H1 (cell line): ENCODE measurements at regions not wholly inside any gene's neighbourhood (a gene's known extent, or its start where the extent isn't known, plus 50 kb on each side); places are given as distances from the start of the nearest gene placed in this dataset.

Experiments
- CTCF ChIA-PET: fragments of 300-600 bp; sonication (Branson Sonifier 250); formaldehyde crosslinking; loops from one replicate; lab custom pipeline; 2021; ENCODE audit not compliant: partially characterized antibody; lab: Charles Lee
- POLR2A ChIA-PET: fragments of 300-600 bp; sonication (Branson Sonifier 250); formaldehyde crosslinking; loops from one replicate; lab custom pipeline; 2021; ENCODE audit warnings: inconsistent platforms; ENCODE audit not compliant: partially characterized antibody; lab: Charles Lee
- DNase-seq, 2 experiments: peaks; one replicate each; pipeline versions ENCODE4 v3.0.0 to v3.0.0-alpha.2; 2010 to 2022; ENCODE audit warnings: low spot score in 2 of 2, low read depth in 1 of 2, mixed read lengths in 1 of 2
- FAIRE-seq: peaks from 2 replicates; lab custom pipeline; 2011; peaks lifted over from hg19 to GRCh38; lab: Jason Lieb, UNC
- H2AFZ ChIP-seq: 2 replicates; pipeline ENCODE4 v1.8.1; 2012; ENCODE audit warnings: low read length, inconsistent platforms
- H2AK5ac ChIP-seq: 2 replicates; pipeline ENCODE4 v1.6.1; 2013; ENCODE audit warnings: low read depth, low read length
- H2BK120ac ChIP-seq: replicated peaks from 2 replicates; pipeline ENCODE3; 2013; ENCODE audit warnings: low read depth, low read length, inconsistent platforms
- H2BK12ac ChIP-seq: 2 replicates; pipeline ENCODE4 v1.6.1; 2013; ENCODE audit warnings: low read depth, low read length
- H2BK15ac ChIP-seq: 2 replicates; pipeline ENCODE4 v1.6.1; 2013; ENCODE audit warnings: low read length
- H2BK20ac ChIP-seq: 2 replicates; pipeline ENCODE4 v1.6.1; 2013; ENCODE audit warnings: low read length
- H2BK5ac ChIP-seq: 2 replicates; pipeline ENCODE4 v1.6.1; 2013; ENCODE audit warnings: low read depth, low read length
- H3K14ac ChIP-seq: 2 replicates; pipeline ENCODE4 v1.6.1; 2013; ENCODE audit warnings: inconsistent platforms; ENCODE audit not compliant: insufficient read length
- H3K18ac ChIP-seq: 2 replicates; pipeline ENCODE4 v1.6.1; 2013; ENCODE audit warnings: low read length; ENCODE audit errors: extremely low read depth
- H3K23ac ChIP-seq: 2 replicates; pipeline ENCODE4 v1.6.1; 2013; ENCODE audit warnings: inconsistent platforms; ENCODE audit not compliant: insufficient read length
- H3K23me2 ChIP-seq: 2 replicates; pipeline ENCODE4 v1.6.1; 2013; ENCODE audit warnings: low read depth, low read length
- H3K27ac ChIP-seq: 2 replicates; pipeline ENCODE4 v1.6.1; 2011; ENCODE audit warnings: low read depth, low read length, inconsistent platforms
- H3K27me3 ChIP-seq, 4 experiments: replicated peaks in 1 of 4; 1 replicate in 1 of 4; 2 replicates in 3 of 4; pipeline versions ENCODE4 v1.6.1 to v1.8.1; 2011 to 2013; ENCODE audit warnings: low read length in 3 of 4, mild to moderate bottlenecking in 3 of 4, inconsistent platforms in 2 of 4, mixed read lengths in 2 of 4, moderate library complexity in 1 of 4; ENCODE audit not compliant: control insufficient read depth in 3 of 4, insufficient read depth in 3 of 4; ENCODE audit errors: extremely low read depth in 1 of 4
- H3K36me3 ChIP-seq, 4 experiments: 2 replicates each; pipeline versions ENCODE4 v1.6.1 to v1.8.1; 2011 to 2013; ENCODE audit warnings: mild to moderate bottlenecking in 4 of 4, low read length in 3 of 4, moderate library complexity in 2 of 4, control low read depth in 1 of 4, inconsistent platforms in 1 of 4; ENCODE audit not compliant: insufficient read depth in 4 of 4, control insufficient read depth in 2 of 4
- H3K4ac ChIP-seq: replicated peaks from 2 replicates; pipeline ENCODE3; 2013; ENCODE audit warnings: low read length, low read depth, mixed read lengths, inconsistent platforms; ENCODE audit not compliant: insufficient read length
- H3K4me1 ChIP-seq, 4 experiments: replicated peaks in 1 of 4; 1 replicate in 1 of 4; 2 replicates in 3 of 4; pipeline versions ENCODE4 v1.6.1 to v1.8.1; 2011 to 2013; ENCODE audit warnings: low read length in 3 of 4, inconsistent platforms in 2 of 4, mixed read lengths in 1 of 4; ENCODE audit not compliant: insufficient read depth in 4 of 4, control insufficient read depth in 3 of 4
- H3K4me2 ChIP-seq, 2 experiments: 2 replicates each; pipeline versions ENCODE4 v1.6.1 to v1.8.1; 2011 to 2013; ENCODE audit warnings: low read depth in 2 of 2, low read length in 2 of 2, control low read depth in 1 of 2, inconsistent platforms in 1 of 2, mild to moderate bottlenecking in 1 of 2; ENCODE audit not compliant: insufficient read depth in 1 of 2
- H3K4me3 ChIP-seq, 4 experiments: fragments of 200-600, 300-600 bp in 1 of 4; sonication (generic), shearing (Covaris generic), sonication (Bioruptor Twin) in 1 of 4; 2 replicates each; pipeline versions ENCODE4 v1.5.1 to v1.8.1; 2011 to 2016; ENCODE audit warnings: low read length in 4 of 4, low read depth in 3 of 4, control low read depth in 2 of 4, inconsistent platforms in 2 of 4, mild to moderate bottlenecking in 2 of 4, mixed read lengths in 1 of 4, moderate library complexity in 1 of 4; ENCODE audit not compliant: insufficient read depth in 2 of 4; ENCODE audit errors: extremely low read depth in 1 of 4
- H3K56ac ChIP-seq: replicated peaks from 2 replicates; pipeline ENCODE3; 2013; ENCODE audit warnings: low read depth, mild to moderate bottlenecking, mixed read lengths, low read length, inconsistent platforms; ENCODE audit not compliant: insufficient read length
- H3K79me1 ChIP-seq: 2 replicates; pipeline ENCODE4 v1.6.1; 2013; ENCODE audit warnings: low read depth, low read length, control low read depth
- H3K79me2 ChIP-seq, 2 experiments: 2 replicates each; pipeline versions ENCODE4 v1.6.1 to v1.8.1; 2012 to 2013; ENCODE audit warnings: low read length in 2 of 2, mild to moderate bottlenecking in 2 of 2, inconsistent platforms in 1 of 2; ENCODE audit not compliant: insufficient read depth in 2 of 2, control insufficient read depth in 1 of 2
- H3K9ac ChIP-seq, 4 experiments: replicated peaks in 1 of 4; 1 replicate in 1 of 4; 2 replicates in 3 of 4; pipeline versions ENCODE4 v1.6.1 to v1.8.1; 2011 to 2013; ENCODE audit warnings: low read depth in 3 of 4, low read length in 3 of 4, control low read depth in 2 of 4, mild to moderate bottlenecking in 2 of 4, moderate library complexity in 2 of 4, inconsistent platforms in 1 of 4; ENCODE audit errors: extremely low read depth in 1 of 4
- H3K9me3 ChIP-seq, 2 experiments: 2 replicates each; pipeline versions ENCODE4 v1.6.1 to v1.8.1; 2012 to 2013; ENCODE audit warnings: mild to moderate bottlenecking in 2 of 2, moderate library complexity in 2 of 2, control low read depth in 1 of 2, inconsistent platforms in 1 of 2, low read depth in 1 of 2, low read length in 1 of 2, mixed read lengths in 1 of 2; ENCODE audit not compliant: insufficient read depth in 2 of 2
- H4K20me1 ChIP-seq, 2 experiments: replicated peaks in 1 of 2; 2 replicates each; pipeline versions ENCODE3 to v1.8.1; 2011 to 2013; ENCODE audit warnings: inconsistent platforms in 2 of 2, low read length in 2 of 2, mild to moderate bottlenecking in 1 of 2; ENCODE audit not compliant: insufficient read depth in 2 of 2, control insufficient read depth in 1 of 2
- H4K5ac ChIP-seq: 2 replicates; pipeline ENCODE4 v1.6.1; 2013; ENCODE audit warnings: low read length, low read depth, mixed read lengths, inconsistent platforms; ENCODE audit not compliant: insufficient read length
- H4K8ac ChIP-seq: 2 replicates; pipeline ENCODE4 v1.8.0; 2013; ENCODE audit warnings: mild to moderate bottlenecking, moderate library complexity, low read length, inconsistent platforms; ENCODE audit not compliant: insufficient read depth; ENCODE audit errors: extremely low read depth
- H4K91ac ChIP-seq: replicated peaks from 2 replicates; pipeline ENCODE3; 2013; ENCODE audit warnings: low read length, mixed read lengths, inconsistent platforms; ENCODE audit not compliant: insufficient read length
- ASH2L ChIP-seq: fragments of 200-600, 300-600 bp; sonication (generic); IDR thresholded peaks from one replicate; pipeline ENCODE4 v1.7.1; 2017; ENCODE audit warnings: low read length
- BACH1 ChIP-seq: IDR thresholded peaks from 2 replicates; pipeline ENCODE4 v1.6.1; 2012; ENCODE audit warnings: low read length, improper control_type of control experiment
- CBX8 ChIP-seq: fragments of 300-800, 300-1000 bp; sonication (generic); IDR thresholded peaks from 2 replicates; pipeline ENCODE4 v1.7.1; 2016; ENCODE audit warnings: low read depth, low read length, borderline replicate concordance
- RAD21 ChIP-seq, 2 experiments: IDR thresholded peaks in 1 of 2; conservative IDR thresholded peaks in 1 of 2; 2 replicates each; pipeline ENCODE4 v1.6.1; 2011; ENCODE audit warnings: low read depth in 2 of 2, low read length in 2 of 2, improper control_type of control experiment in 1 of 2, inconsistent platforms in 1 of 2, mild to moderate bottlenecking in 1 of 2, moderate library complexity in 1 of 2
- WGBS, 2 experiments: shearing (Covaris generic) in 1 of 2; methylation state at CpG; one replicate each; pipeline versions ENCODE4 v1.1.6 to v1.1.7; 2013 to 2015; ENCODE audit warnings: low lambda C conversion rate in 2 of 2, mixed read lengths in 2 of 2, inconsistent platforms in 1 of 2, low coverage in 1 of 2, missing lambda C conversion rate in 1 of 2; ENCODE audit not compliant: insufficient replicate concordance in 2 of 2, insufficient coverage in 1 of 2, insufficient read length in 1 of 2; ENCODE audit errors: extremely low coverage in 1 of 2, missing lambda C conversion rate in 1 of 2; 5-methylcytosine and 5-hydroxymethylcytosine counted together

DNA sequence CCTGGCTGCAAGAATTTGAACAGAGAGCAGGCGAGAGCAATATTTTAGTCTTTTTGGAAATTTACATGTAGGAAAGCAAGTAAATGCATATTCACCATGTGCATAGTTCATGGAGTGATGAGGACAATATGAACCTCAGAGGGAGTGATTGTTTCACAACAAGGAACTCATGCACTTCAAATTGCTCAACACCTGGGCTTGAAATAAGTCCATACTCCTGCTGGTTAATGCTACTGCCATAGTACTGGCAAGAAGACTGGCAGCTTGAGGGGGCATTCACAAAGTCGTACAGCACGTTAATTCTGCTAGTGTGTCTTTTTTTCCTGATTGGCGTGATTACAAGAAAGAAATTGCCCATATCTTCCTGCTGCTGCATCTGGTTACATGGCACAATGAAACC is 267.6 kb downstream of the PCDH17 start:
- ChIA-PET POLR2A (no interaction called here), CTCF (no interaction called here)
- H3K14ac ChIP-seq, result no peak overlapping the region
- no peaks in the 10 kb centered on the region for H3K9me3 ChIP-seq
- no peak overlapping the region for H3K27ac ChIP-seq
- no peaks in the 10 kb centered on the region for H4K20me1 ChIP-seq
- no peak overlapping the region for H2BK120ac ChIP-seq
- no peaks in the 10 kb centered on the region; a peak in 1 of 7 replicates for H3K4me1 ChIP-seq
- H3K18ac ChIP-seq, result no peak overlapping the region
- no peak for DNase-seq
- no peak overlapping the region for H4K8ac ChIP-seq
- no peak for FAIRE-seq
- H2AK5ac ChIP-seq, result no peak overlapping the region
- H3K36me3 ChIP-seq, result no peaks in the 10 kb centered on the region
- TF ChIP-seq BACH1 (no peak), CBX8 (no peak), ASH2L (no peak), RAD21 (IDR thresholded peaks at IDR 0.05 in 1 of 2, conservative IDR thresholded peaks at IDR 0.05 in 1 of 2; ENCODE audit: low read depth in 2 of 2, low read length in 2 of 2) (no peak)
- TF ChIP-seq, all 59 proteins: peak for 0
- Histone ChIP-seq H4K5ac (no peak overlapping the region), H2BK20ac (no peak overlapping the region), H3K9ac (no peak overlapping the region), H2AFZ (0 out of 2 replicates have a peak overlapping the region, but pooled peaks have one; percentile 27), H2BK5ac (no peak overlapping the region), H2BK15ac (no peak overlapping the region), H3K27me3 (no peaks in the 10 kb centered on the region), H3K79me1 (no peaks in the 10 kb centered on the region), H3K4ac (no peak overlapping the region), H3K23ac (no peak overlapping the region), H4K91ac (no peak overlapping the region), H3K4me3 (no peak overlapping the region), H3K23me2 (no peaks in the 10 kb centered on the region), H2BK12ac (no peak overlapping the region), H3K4me2 (no peak overlapping the region), H3K56ac (no peak overlapping the region), H3K79me2 (no peaks in the 10 kb centered on the region)
- WGBS, 2 experiments, result 85% methylated on average over 4 of the region's 4 CpGs; no CpG with 5 or more reads in 1 of the 2 experiments
